HG03175 (cell line): ENCODE measurements at regions not wholly inside any gene's neighbourhood (a gene's known extent, or its start where the extent isn't known, plus 50 kb on each side); places are given as distances from the start of the nearest gene placed in this dataset.

Experiments used
- ATAC-seq: cut with Tn5 transposase; IDR thresholded peaks from one replicate; pipeline ENCODE4 v1.9.1; 2021; ENCODE audit warnings: mild to moderate bottlenecking, moderate library complexity; ENCODE audit not compliant: unreplicated experiment

DNA sequence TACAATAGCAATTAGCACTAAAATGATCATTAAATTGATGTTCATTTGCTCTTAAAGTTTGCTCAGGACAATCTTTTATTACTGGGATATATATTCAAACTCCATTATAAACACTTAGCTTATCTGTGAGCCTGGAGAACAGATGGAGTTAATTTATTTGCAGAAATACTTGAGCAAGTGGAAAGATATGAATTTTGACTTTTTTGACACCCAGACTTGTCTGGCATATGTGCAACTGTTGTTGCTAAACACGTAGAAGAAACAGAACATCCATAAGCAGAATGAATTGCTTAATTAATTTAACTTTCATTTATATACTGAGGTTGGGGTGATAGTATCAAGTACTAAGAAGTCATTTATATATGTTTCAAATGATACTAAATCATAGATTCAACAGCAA is 820.7 kb upstream of the TYRP1 start:
- no peak for ATAC-seq

DNA sequence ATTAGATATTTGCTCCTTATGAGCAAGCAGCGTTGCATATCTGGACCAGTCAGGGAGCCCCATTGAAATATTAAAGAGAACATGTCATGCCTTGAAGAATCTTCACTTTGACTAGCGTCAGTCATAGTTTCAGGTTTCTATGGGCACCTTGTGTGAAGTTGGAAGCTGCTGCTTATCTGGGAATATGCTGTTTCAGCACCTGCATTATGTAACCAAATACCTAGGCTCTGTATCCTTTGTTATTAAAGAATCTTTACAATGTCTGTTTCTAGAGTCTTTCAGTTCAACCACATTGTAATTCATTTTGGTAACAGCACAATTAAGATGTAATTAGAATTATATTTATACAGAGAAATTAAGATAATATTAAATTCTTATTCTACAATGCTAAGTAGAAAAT is 818.8 kb upstream of the TYRP1 start:
- ATAC-seq: no peak

DNA sequence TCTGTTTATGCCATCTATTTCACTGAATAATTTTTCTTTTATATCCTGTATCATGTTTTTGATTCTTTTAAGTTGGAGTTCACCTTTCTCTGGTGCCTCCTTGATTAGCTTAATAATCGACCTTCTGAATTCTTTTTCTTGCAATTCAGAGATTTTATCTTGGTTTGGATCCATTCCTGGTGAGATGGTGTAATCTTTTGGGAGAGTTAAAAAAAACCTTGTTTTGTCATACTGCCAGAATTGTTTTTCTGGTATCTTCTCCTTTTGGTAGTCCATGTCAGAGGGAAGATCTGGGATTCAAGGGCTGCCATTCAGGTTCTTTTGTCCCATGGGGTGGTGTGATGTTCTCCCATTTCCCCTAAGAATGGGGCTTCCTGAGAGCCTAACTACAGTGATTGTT is 800.8 kb upstream of the TYRP1 start:
- no peak for ATAC-seq

DNA sequence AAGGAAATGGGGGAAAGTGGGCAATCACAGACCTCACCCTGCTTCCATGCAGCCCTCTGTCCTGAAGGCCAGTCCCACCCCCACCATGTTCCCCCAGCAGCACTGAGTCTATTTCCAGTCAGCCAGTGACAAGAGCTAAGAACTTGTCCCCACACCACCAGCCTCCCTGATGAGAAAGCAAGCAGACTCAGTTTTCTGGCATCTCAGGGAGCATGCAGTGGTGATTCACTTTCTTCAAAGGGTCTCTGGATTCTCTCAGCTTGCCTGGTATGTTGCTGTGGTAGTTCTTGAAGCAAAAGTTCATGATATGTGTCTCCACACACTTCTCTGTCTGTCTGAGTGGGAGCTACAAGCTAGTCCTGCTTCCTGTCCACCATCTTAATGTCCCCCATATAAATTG is 799.9 kb upstream of the TYRP1 start:
- no peak for ATAC-seq

GRCh38 chr9:11894136-11894535 is 799.0 kb upstream of the TYRP1 start:
- no peak for ATAC-seq

- no peak for ATAC-seq
Observed at GRCh38 chr9:11902610-11903009, 790.6 kb upstream of the TYRP1 start.

GRCh38 chr9:11915699-11916098 is 777.5 kb upstream of the TYRP1 start:
- no peak for ATAC-seq

GRCh38 chr9:11928871-11929321 is 764.3 kb upstream of the TYRP1 start:
- ATAC-seq: no peak

GRCh38 chr9:11931109-11931508 is 762.1 kb upstream of the TYRP1 start:
- no peak for ATAC-seq

DNA sequence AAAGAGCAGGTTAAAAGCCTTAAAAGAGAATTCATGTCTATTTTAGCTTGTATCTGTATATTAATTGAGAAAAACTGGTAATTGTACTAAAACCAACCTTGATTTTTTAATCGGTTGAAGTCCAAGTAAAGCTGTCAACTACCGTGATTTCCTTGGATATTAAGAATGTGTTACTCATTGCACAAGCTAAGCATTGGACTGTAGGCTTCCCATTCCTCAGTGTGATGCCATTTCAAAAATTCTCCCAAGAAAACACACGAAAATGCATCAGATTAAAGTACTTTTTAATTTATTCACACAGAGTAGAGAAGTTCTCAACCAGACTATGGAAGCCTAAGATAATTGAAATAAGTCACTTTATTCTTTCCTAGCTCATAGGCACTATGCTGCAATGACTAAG is 761.4 kb upstream of the TYRP1 start:
- ATAC-seq: no peak

- ATAC-seq: no peak
Observed at GRCh38 chr9:11933926-11934325, 759.3 kb upstream of the TYRP1 start.

GRCh38 chr9:11946531-11946930 is 746.7 kb upstream of the TYRP1 start:
- no peak for ATAC-seq

DNA sequence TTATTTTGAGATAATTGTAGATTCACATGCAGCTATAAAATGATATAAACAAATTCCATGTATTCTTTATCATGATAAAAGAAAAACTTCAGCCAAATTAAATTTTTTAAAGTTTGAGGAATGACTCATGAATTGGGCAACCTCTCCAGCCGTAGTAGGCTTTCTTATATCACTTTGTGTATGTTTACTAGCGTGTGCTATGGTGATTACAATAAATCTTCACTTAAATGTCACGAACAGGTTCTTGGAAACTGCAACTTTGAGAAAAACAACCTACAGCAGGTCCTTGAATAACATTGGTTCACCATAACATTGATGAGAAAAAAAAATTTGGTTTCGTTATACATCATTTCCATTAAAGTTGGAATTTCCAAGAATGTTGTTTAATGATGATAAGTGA is 730.9 kb upstream of the TYRP1 start:
- no peak for ATAC-seq

GRCh38 chr9:11966786-11967185 is 726.4 kb upstream of the TYRP1 start:
- no peak for ATAC-seq

- ATAC-seq: no peak
Observed at GRCh38 chr9:11968631-11969030, 724.6 kb upstream of the TYRP1 start.

- no peak for ATAC-seq
Observed at GRCh38 chr9:11973011-11973410, 720.2 kb upstream of the TYRP1 start.

GRCh38 chr9:11973511-11973910 is 719.7 kb upstream of the TYRP1 start:
- no peak for ATAC-seq

DNA sequence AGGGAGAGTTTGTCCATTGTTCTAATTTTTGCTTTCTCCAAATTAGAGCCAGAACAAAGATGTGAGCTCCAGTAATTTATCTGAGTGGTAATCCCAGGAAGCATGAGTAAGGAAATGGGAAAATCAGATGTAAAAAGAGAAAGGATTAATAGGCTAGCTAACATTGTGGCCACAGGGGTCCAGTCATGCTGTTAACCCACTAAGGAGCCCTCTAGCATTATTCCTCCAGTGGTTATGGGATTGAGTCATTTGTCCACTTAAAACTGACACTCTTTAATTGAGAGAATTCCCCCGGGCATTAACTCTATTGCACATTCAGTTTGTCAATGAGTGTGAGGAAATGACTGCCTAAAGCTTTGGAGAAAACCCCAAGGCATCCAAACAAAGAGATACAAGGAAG is 700.3 kb upstream of the TYRP1 start:
- no peak for ATAC-seq

GRCh38 chr9:12014488-12014887 is 678.7 kb upstream of the TYRP1 start:
- no peak for ATAC-seq

- ATAC-seq: no peak
Observed at GRCh38 chr9:12054235-12054634, 639.0 kb upstream of the TYRP1 start.

DNA sequence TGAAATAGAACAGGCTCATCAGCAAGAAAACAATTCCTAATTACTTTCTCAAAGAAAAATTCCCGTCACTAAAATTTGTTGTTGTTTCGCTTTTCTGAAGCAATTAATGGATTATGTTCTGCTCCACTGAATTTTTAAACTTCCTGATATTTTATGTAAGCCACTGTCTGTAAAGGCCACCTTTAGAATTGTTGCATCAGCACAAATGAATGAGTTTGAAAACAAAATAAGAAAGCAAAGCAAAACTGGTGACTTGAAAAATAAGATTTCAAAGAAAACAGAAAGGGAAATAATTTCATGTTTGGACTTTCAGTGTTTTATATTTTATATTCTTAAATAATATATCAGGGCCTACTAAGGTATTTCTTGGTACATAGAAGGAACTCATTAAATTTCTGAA is 636.3 kb upstream of the TYRP1 start:
- ATAC-seq: no peak

DNA sequence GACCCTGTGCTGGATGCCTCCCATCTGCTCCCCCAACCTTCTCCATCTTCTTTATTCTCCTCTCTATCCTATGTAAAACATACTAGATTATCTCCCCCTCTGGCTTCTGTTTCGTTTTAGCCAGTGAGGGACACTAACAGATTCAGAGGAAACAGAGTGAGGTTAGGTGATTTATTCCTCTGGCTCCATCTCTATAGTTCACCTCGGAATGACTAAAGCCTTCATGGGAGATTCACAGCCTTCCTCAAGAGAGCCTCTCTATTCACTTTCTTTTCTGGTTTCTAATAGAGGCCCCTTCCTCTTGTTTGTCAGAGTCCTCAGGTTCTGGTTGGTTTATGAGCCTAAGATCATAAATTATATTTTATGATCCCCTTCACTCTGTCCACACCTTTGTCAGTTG is 633.1 kb upstream of the TYRP1 start:
- ATAC-seq: no peak

DNA sequence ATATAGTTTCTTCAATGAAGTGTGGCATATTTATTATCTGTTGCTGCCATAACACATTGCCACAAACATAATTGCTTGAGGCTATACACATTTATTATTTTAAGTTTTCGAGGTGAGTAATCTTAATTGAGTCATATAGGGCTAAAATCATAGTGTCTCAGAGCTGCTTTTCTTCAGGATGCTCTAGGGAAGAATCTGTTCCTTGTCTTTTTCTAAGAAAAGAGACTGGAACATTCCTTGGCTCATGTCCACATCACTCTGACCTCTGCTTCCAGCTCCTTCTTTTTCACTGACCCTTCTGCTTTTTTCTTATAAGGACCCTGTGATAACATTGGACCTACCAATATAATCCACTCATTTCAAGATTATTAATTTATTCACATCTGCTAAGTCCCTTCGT is 632.4 kb upstream of the TYRP1 start:
- ATAC-seq: no peak

GRCh38 chr9:12065050-12065449 is 628.1 kb upstream of the TYRP1 start:
- ATAC-seq: no peak
